Activated T-cell treated with anti-CD3 and anti-CD28 coated beads, Interleukin-2, amount 50 U/mL, for 4 hours (primary cell): ENCODE measurements at regions not wholly inside any gene's neighbourhood (a gene's known extent, or its start where the extent isn't known, plus 50 kb on each side); places are given as distances from the start of the nearest gene placed in this dataset.
"Not testable (repeated sequence)": the region's sequence is repeated elsewhere in the genome, so short reads cannot be mapped to it uniquely, and the experiment has no call there.

Experiments
- ATAC-seq, 2 donors: fragments of 200-7000 bp; cut with Tn5 transposase; one replicate each; pipeline ENCODE4 v1.10.0; 2021
- DNase-seq: peaks from one replicate; pipeline ENCODE4 v3.0.0-alpha.2; 2020
- H3K27me3 Mint-ChIP-seq: one replicate; pipeline ENCODE4 v1.8.0; 2021; ENCODE audit warnings: low read depth, mixed read lengths
- H3K36me3 Mint-ChIP-seq: one replicate; pipeline ENCODE4 v1.8.0; 2022; ENCODE audit warnings: mixed read lengths; ENCODE audit not compliant: insufficient read depth
- H3K4me1 Mint-ChIP-seq: one replicate; pipeline ENCODE4 v1.8.0; 2021; ENCODE audit warnings: low read depth, mixed read lengths
- H3K4me3 Mint-ChIP-seq: one replicate; pipeline ENCODE4 v1.8.0; 2021; ENCODE audit warnings: mild to moderate bottlenecking, moderate library complexity, mixed read lengths
- H3K9me3 Mint-ChIP-seq: one replicate; pipeline ENCODE4 v1.8.0; 2021; ENCODE audit warnings: mixed read lengths

DNA sequence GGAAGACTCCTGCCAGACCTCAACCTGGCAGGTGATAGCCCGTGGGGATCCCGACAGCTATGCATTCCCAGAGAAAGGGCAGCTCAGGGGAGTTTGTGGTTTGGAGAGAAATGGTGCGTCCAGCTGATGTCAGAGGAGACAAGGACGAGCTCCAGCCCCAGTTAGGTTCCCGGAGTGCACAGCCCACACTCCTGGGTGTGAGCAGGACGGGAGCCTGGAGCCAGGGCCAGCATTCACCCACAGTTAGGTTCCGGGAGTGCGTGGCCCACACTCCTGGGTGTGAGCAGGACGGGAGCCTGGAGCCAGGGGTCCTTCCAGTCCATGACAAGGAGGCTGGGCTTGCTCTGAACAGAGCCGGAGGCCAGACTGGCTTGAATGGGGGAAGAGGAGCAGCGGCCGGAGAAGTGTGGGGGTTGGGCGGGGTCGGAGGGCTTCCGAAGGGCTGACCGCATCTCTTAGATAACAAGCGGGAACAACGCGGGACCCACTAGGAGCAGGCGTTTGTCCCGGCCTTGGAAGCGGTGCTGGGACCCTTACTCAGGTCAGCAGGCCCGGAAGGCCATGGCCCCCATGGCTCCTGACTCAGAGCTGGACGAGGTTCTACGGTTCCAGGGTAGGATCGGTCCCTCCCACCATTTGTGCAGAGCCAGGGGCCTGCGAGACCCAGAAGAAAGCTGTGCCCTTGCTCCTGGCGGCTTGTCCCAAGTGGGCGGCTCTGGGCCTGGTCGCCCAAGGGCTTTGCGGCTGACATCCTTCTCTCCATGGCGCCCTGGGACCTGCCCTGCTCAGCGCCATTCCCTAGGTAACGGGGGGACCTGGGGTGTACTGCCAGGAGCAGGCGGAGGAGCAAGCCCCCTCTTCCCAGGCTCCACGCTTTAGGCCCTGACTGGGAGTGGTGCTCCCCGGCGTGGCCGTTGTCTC lies 185.6 kb downstream of the RTP5 start:
- Mint-ChIP-seq H3K36me3 (no peaks in the 10 kb centered on the region), H3K4me3 (no peak overlapping the region), H3K27me3 (peaks cover 32% of the 10 kb centered on the region), H3K9me3 (no peaks in the 10 kb centered on the region), H3K4me1 (no peaks in the 10 kb centered on the region)
- DNase-seq (no peak), ATAC-seq (no peak)

DNA sequence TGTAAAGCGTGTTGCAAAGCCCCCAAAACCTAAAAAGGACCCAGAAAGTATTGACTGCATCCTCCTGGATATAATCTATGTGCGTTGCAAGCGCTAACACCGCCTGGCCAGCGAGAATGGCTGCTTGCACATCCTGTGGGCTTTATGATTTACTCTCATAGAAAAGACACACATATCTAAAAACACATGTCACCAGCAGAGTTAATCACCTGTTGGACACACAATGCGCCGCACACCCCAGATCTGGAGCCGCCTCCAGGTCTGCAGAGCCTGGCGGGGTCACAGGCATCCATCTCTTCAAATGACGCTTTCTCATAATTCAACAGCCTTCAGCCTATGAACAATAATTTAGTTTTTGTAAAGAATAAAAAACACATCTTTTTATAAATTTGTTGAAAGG lies 186.5 kb downstream of the RTP5 start:
- ATAC-seq = no peak

DNA sequence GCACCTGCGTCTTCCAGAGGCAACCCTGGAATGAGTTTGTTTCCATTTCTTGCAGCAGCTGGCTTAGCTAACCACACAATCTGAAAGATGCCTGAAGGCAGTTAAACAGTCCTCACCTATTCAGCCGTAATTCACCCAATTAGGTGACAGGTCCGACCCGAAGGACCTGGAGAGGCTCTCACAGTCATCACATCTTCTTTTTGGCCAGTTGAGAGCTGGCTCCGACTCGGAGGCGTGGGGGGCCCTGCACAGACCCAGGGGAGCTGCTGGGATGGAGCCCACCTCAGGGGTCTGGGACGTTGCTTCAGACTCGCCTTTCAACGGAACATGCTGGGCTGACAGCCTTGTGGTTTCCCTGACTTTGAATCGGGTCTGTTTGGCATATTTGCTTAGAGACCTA lies 187.3 kb downstream of the RTP5 start:
- Mint-ChIP-seq H3K27me3 (peaks cover 32% of the 10 kb centered on the region), H3K9me3 (peaks cover 4% of the 10 kb centered on the region), H3K36me3 (no peaks in the 10 kb centered on the region), H3K4me1 (no peaks in the 10 kb centered on the region), H3K4me3 (no peak overlapping the region)
- DNase-seq (no peak), ATAC-seq (no peak)

More for the DNA sequence above, 186.5 kb downstream of the RTP5 start:
- H3K4me1 Mint-ChIP-seq = no peaks in the 10 kb centered on the region
- DNase-seq = no peak
- H3K36me3 Mint-ChIP-seq = no peaks in the 10 kb centered on the region
- H3K4me3 Mint-ChIP-seq = no peak overlapping the region
- peaks cover 4% of the 10 kb centered on the region for H3K9me3 Mint-ChIP-seq
- peaks cover 32% of the 10 kb centered on the region for H3K27me3 Mint-ChIP-seq

DNA sequence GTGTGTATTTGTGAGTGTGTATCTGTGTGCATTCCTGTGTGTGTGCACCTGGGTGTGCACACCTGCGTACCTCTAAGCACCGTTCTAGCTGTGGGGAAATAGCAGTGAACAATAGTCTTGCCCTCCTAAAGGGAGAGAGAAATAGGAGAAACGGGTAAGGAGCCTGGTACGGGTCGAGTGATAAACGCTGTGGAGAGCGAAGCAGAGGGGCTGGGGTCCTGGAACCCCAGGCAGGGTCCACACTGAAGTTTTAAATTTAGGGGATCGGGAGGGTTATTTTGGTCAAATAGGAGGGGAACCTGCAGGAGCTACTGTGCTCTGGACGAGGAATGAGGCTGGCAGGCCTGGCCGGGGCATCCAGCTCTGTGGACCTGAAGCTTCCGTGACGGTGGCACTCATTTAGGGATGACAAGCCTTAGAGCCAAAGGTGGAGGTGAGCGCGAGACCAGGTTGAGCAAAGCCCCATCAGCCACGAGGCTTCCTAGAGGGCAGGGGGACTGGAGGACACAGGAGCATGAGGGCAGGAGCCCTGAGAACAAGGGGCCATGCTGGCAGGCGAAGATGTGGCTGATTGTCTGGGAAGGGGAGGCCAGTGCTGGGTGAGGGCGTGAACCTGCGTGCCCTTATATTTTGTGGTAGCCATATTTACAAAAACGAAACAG lies 188.0 kb downstream of the RTP5 start:
- H3K4me3 Mint-ChIP-seq = no peak overlapping the region
- H3K36me3 Mint-ChIP-seq = no peaks in the 10 kb centered on the region
- ATAC-seq = no peak
- peaks cover 4% of the 10 kb centered on the region for H3K9me3 Mint-ChIP-seq
- no peaks in the 10 kb centered on the region for H3K4me1 Mint-ChIP-seq
- H3K27me3 Mint-ChIP-seq = peaks cover 32% of the 10 kb centered on the region
- no peak for DNase-seq

DNA sequence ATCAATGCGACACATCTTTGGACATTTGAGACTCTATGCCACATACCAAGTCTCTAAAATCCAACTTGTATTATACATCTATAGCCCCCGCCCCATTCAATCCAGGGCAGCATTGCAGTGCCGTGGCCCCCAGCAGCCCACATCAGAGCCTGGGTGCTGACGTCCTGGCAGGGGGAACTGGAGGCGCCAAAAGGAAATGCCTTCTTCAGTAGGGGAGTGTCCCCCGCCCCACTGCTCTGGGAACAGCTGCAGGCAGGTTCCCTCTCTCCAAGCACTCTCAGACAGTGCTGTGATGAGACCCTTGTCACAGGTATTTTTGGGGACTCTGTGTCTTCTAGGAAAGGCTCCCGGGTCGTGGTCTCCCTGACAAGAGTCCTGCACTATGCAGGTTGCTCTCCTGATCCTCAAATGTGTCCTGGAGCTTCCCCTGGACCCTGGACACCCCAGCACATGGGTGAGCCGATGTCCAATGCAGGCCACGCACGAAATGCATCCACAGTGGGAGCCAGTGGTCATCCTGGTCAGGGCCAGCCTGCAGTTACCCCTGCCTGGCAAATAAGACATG lies 188.7 kb downstream of the RTP5 start:
- no peak for DNase-seq
- ATAC-seq = no peak

DNA sequence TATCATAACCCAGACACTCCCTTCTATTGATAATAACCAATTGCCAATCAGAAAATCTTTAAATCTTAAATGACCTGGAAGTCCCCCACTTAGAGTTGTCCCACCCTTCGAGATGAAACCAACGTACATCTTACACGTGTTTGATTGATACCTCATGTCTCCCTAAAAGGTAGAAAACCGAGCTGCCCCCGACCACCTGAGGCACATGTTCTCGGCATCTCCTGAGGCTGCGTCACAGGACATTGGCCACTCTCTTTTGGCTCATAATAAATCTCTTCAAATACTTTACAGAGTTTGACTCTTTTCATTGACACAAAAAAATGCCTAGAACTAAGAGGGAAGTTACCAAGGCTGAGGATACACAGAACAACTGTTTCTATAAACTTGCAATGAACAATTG lies 190.0 kb downstream of the RTP5 start:
- ATAC-seq (no peak), DNase-seq (no peak)
- Mint-ChIP-seq H3K4me3 (no peak overlapping the region), H3K9me3 (peaks cover 4% of the 10 kb centered on the region), H3K4me1 (no peaks in the 10 kb centered on the region), H3K27me3 (peaks cover 31% of the 10 kb centered on the region), H3K36me3 (no peaks in the 10 kb centered on the region)

More for the DNA sequence above, 188.7 kb downstream of the RTP5 start:
- peaks cover 4% of the 10 kb centered on the region for H3K9me3 Mint-ChIP-seq
- no peaks in the 10 kb centered on the region for H3K36me3 Mint-ChIP-seq
- H3K4me3 Mint-ChIP-seq = no peak overlapping the region
- no peaks in the 10 kb centered on the region for H3K4me1 Mint-ChIP-seq
- peaks cover 32% of the 10 kb centered on the region for H3K27me3 Mint-ChIP-seq

DNA sequence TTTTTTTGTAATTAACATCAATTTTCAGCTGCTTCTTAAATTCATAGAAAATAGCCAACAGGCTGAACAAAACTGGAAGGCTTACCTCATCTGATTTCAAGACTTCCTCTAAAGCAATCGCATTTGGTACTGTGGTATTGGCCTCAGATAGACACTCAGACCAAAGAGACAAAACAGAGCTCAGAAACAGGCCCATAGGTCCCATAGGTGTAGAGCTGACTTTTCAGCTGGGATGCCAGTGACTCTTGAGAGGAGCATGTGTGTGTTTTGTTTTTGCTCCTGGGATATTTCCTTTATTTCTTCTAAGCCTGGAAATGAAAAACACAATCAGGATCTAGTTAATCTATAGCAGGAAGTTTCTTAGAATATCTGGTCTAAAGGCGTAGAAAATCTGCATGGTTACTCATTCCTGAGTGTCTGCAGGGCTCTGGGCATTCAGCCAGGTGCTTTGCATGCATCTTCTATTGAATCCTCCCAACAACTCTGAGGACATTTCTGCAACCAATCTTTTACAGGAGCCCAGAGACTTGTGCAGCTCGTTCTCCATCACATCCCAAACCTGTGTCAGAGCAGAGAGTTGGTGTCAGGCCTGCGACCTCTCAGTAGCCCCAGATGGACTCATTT lies 190.8 kb downstream of the RTP5 start:
- Mint-ChIP-seq H3K27me3 (peaks cover 29% of the 10 kb centered on the region), H3K9me3 (peaks cover 4% of the 10 kb centered on the region), H3K4me1 (no peaks in the 10 kb centered on the region), H3K36me3 (no peaks in the 10 kb centered on the region), H3K4me3 (no peak overlapping the region)
- no peak for ATAC-seq
- DNase-seq = no peak

DNA sequence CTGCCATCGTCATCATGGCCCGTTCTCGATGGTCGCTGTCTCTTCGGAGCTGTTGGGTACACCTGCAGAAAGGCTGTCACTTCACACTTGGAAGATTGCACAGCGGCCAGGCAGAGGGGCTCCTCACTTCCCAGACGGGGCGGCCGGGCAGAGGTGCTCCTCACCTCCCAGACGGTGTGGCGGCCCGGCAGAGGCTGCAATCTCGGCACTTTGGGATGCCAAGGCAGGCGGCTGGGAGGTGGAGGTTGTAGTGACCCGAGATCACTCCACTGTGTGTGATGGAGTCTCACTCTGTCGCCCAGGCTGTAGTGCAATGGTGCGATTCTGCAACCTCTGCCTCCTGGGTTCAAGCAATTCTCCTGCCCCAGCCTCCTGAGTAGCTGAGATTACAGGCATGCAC lies 192.4 kb downstream of the RTP5 start:
- H3K4me1 Mint-ChIP-seq, DNase-seq, H3K9me3 Mint-ChIP-seq, ATAC-seq, H3K4me3 Mint-ChIP-seq, H3K36me3 Mint-ChIP-seq: not testable (repeated sequence)
- peaks cover 27% of the 10 kb centered on the region for H3K27me3 Mint-ChIP-seq

DNA sequence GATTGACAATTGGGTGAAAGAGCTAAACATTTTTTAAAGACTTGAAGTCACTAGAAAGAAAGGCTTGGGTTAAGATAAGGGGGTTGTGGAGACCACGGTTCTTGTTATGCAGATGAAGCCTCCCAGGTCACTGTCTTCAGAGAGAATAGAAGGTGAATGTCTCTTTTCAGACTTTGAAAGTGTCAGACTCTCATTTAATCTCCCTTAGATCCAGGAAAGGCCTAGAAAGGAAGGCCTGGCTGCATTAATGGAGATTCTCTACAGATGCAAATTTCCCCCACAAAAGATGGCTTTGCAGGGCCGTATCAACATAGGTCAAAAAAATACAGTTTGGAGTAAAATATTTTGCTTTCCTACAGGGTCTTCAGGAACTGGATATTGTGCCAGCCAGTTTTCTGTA lies 193.9 kb downstream of the RTP5 start:
- no peak for DNase-seq
- peaks cover 4% of the 10 kb centered on the region for H3K9me3 Mint-ChIP-seq
- no peak for ATAC-seq
- H3K4me1 Mint-ChIP-seq = no peaks in the 10 kb centered on the region
- H3K4me3 Mint-ChIP-seq = no peak overlapping the region
- peaks cover 16% of the 10 kb centered on the region for H3K27me3 Mint-ChIP-seq
- H3K36me3 Mint-ChIP-seq = no peaks in the 10 kb centered on the region

DNA sequence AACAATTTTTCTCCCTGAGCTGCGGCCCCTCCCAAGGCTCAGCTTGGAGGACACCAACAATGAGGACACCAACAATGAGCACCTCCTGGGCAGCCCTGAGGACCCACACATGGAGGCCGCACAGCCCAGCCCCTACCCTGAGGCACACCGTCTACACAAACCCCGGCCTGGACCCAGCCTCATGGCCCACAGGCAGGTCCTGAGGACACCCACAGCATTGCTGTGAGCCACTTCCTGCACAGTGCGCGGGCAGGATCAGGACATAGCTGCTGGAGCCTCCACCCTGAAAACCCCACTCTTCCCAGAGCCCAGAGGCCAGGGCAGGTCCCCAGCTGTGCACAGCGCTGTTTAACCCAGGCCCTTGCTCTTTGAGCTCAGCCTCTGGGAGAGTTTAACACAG lies 194.3 kb downstream of the RTP5 start:
- Mint-ChIP-seq H3K9me3 (peaks cover 4% of the 10 kb centered on the region), H3K36me3 (no peaks in the 10 kb centered on the region), H3K27me3 (peaks cover 13% of the 10 kb centered on the region), H3K4me3 (no peak overlapping the region), H3K4me1 (no peaks in the 10 kb centered on the region)
- ATAC-seq (no peak), DNase-seq (no peak)

DNA sequence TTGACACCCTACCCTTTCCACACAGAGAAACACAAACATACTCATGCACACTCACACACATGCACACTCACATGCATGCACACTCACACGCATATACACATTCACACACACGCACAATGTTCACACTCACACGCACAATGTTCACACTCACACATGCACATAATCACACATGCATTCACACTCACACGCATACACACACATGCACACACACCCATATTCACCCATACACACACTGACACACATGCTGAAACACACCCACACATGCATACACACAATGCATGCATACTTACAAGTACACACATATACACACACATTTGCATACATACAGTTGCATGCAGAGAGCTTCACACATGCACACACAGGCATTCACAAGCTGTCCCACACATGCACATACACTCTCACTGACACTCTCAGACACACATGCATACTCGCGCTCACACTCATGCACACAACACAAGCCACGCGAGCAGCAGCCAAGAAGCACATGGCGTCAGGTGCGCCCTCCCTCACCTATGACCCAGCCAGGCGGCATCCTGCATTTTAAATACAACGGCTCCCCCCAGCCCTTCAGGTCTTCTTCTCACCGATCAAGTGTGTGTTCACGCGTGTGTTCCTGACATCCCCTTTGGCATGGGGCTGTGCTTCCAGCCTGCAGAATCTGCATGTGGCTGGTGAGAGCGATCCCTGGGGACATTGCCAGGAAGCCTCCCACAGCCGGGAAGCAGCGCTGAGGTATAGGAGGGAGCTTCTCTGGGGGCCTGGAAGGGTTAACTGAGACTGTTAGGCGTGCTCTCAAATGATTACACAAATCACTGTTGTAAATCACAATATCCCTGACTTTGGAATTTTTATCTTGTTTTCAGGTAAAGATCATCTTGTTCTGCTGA lies 195.1 kb downstream of the RTP5 start:
- Mint-ChIP-seq H3K4me1 (no peaks in the 10 kb centered on the region), H3K9me3 (peaks cover 4% of the 10 kb centered on the region), H3K4me3 (no peak overlapping the region), H3K27me3 (peaks cover 8% of the 10 kb centered on the region), H3K36me3 (no peaks in the 10 kb centered on the region)
- ATAC-seq (no peak), DNase-seq (no peak)

DNA sequence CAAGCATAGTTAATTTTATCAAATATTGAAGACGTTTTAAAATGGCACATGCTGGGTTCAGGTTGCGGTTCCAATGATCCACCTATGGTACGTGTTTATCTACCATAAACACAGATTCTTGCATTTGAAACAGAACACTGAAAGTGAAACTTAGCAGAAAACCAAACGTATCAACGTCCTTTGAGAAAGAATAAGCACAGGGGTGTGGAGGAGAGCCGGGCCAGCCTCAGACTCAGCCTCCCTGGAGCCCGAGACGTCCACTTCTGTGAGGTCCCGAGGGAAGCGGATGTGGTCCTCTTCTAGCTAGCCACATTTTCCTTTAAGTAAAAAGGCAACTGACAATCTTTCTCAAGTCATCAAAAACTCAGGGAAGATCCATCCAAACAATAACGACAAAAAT lies 195.9 kb downstream of the RTP5 start:
- DNase-seq (no peak), ATAC-seq (no peak)
- Mint-ChIP-seq H3K9me3 (peaks cover 3% of the 10 kb centered on the region), H3K4me3 (no peak overlapping the region), H3K4me1 (no peaks in the 10 kb centered on the region), H3K27me3 (peaks cover 8% of the 10 kb centered on the region), H3K36me3 (no peaks in the 10 kb centered on the region)

DNA sequence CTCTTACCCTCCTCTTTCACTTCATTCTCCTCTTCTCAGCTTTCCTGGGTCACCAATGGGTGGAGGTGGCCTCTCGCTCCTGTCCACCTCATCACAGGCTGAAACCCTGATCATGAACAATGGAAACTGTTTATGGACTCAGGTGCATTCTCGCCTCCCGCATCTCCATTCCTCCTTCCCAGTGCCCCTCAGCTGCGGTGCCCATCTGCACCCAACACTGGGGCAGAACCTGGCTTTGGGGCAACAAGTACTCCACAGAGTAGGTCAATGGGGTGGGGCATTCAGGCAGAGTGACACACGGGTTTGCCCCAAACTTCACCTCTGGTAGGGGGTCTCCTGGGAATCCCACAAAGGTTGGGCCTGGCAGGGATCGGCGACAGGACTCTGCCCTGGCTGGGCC lies 199.5 kb downstream of the RTP5 start:
- DNase-seq (no peak), ATAC-seq (no peak)
- Mint-ChIP-seq H3K9me3 (no peaks in the 10 kb centered on the region), H3K27me3 (peaks cover 19% of the 10 kb centered on the region), H3K4me1 (no peaks in the 10 kb centered on the region), H3K36me3 (no peaks in the 10 kb centered on the region), H3K4me3 (no peak overlapping the region)

DNA sequence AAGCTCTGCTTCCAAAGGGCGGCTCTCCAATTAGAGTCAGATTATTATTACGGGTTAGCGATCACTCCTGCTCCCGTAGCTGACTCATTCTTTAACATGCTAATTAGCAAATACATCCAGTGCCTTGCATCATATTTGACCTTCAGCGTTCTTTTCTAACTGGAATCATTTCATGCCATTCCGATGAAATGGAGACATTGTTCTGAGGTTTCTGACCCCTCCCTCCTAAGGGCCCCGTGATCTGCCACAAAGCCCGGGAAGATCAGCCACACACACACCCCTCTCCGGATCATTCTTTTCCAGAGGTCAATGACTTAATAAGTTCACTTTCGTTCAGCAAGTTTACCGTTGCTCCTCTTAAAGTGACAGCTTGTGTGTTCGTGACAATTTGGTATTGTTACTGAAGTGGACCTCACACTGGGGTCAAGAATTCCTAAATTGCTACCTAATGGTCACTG lies 200.4 kb downstream of the RTP5 start:
- H3K36me3 Mint-ChIP-seq, H3K4me3 Mint-ChIP-seq, DNase-seq, ATAC-seq, H3K9me3 Mint-ChIP-seq, H3K4me1 Mint-ChIP-seq: not testable (repeated sequence)
- H3K27me3 Mint-ChIP-seq = peaks cover 19% of the 10 kb centered on the region
